GM23338 (cell line): ENCODE measurements at regions not wholly inside any gene's neighbourhood (a gene's known extent, or its start where the extent isn't known, plus 50 kb on each side); places are given as distances from the start of the nearest gene placed in this dataset.

Experiments used
- CREB1 ChIP-seq: fragments of 250-450 bp; sonication (Bioruptor Pico); IDR thresholded peaks from 2 replicates; pipeline ENCODE4 v1.5.0; 2020; ENCODE audit warnings: low read depth, mild to moderate bottlenecking, moderate library complexity
- TF ChIP-seq, protein P1 (sequence below), 2 experiments: fragments of 200-600 bp in 1 of 2; sonication (generic) in 1 of 2; conservative IDR thresholded peaks; 2 replicates each; pipeline versions ENCODE4 v1.5.1 to v1.6.1; 2016 to 2017; ENCODE audit warnings: antibody characterized with exemption in 2 of 2, low read depth in 2 of 2, mild to moderate bottlenecking in 2 of 2, moderate library complexity in 1 of 2

DNA sequence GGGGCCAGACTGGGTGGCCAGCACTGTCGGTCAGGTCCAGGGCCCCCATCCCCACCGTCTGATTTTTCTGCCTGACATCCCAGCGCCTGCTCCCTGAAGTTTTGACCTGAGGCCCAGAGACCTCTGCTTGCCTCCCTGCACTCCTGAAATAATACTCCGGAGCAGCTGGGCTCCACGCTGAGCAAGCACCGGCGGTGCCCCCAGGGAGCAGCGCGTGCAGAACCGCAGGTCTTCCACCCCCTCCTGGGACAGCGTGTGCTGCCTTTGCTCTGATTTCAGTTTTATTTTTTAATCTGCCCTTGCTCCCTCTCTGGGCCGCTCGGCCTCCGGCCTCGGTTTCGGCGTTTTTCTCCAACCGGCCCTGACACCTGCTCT, 132.4 kb upstream of the GSE1 start:
- TF ChIP-seq, protein P1, sequence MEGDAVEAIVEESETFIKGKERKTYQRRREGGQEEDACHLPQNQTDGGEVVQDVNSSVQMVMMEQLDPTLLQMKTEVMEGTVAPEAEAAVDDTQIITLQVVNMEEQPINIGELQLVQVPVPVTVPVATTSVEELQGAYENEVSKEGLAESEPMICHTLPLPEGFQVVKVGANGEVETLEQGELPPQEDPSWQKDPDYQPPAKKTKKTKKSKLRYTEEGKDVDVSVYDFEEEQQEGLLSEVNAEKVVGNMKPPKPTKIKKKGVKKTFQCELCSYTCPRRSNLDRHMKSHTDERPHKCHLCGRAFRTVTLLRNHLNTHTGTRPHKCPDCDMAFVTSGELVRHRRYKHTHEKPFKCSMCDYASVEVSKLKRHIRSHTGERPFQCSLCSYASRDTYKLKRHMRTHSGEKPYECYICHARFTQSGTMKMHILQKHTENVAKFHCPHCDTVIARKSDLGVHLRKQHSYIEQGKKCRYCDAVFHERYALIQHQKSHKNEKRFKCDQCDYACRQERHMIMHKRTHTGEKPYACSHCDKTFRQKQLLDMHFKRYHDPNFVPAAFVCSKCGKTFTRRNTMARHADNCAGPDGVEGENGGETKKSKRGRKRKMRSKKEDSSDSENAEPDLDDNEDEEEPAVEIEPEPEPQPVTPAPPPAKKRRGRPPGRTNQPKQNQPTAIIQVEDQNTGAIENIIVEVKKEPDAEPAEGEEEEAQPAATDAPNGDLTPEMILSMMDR (conservative IDR thresholded peaks at IDR 0.05; ENCODE audit: low read depth in 2 of 2): no peak
- no peak for TF ChIP-seq CREB1
